Activated CD4-positive, alpha-beta memory T cell treated with anti-CD3 and anti-CD28 coated beads for 36 hours (primary cell): ENCODE measurements at regions not wholly inside any gene's neighbourhood (a gene's known extent, or its start where the extent isn't known, plus 50 kb on each side); places are given as distances from the start of the nearest gene placed in this dataset.

Experiments
- CTCF ChIA-PET: fragments of 350-600 bp; sonication (Branson Sonifier 250); formaldehyde crosslinking; loops from one replicate; lab custom pipeline; 2021; ENCODE audit warnings: antibody characterized with exemption, inconsistent platforms; lab: Charles Lee
- POLR2A ChIA-PET: fragments of 350-600 bp; sonication (Branson Sonifier 250); formaldehyde crosslinking; loops from one replicate; lab custom pipeline; 2021; ENCODE audit warnings: antibody characterized with exemption; lab: Charles Lee
- DNase-seq: peaks from one replicate; pipeline ENCODE4 v3.0.0-alpha.2; 2020
- H3K27ac Mint-ChIP-seq: one replicate; pipeline ENCODE4 v1.8.0; 2021; ENCODE audit warnings: mixed read lengths
- H3K27me3 Mint-ChIP-seq: one replicate; pipeline ENCODE4 v1.8.0; 2021; ENCODE audit warnings: mixed read lengths
- H3K36me3 Mint-ChIP-seq: one replicate; pipeline ENCODE4 v1.8.0; 2021; ENCODE audit warnings: mixed read lengths
- H3K4me1 Mint-ChIP-seq: one replicate; pipeline ENCODE4 v1.8.0; 2021; ENCODE audit warnings: low read depth, mixed read lengths
- H3K4me3 Mint-ChIP-seq: one replicate; pipeline ENCODE4 v1.8.0; 2021; ENCODE audit warnings: mild to moderate bottlenecking, mixed read lengths
- H3K9me3 Mint-ChIP-seq: one replicate; pipeline ENCODE4 v1.8.0; 2021; ENCODE audit warnings: mixed read lengths
- intact Hi-C: fragments of 100-400 bp; cut with micrococcal nuclease; formaldehyde crosslinking; loops from one replicate; pipeline ENCODE4 v1.15.1; 2023

- ChIA-PET CTCF (interaction anchor here (2.2 kb wide), 1 partner anchor 18 kb away, joined by 5 read pairs; no protein-coding TSS in a partner anchor), POLR2A (interaction anchor here (0.8 to 6.1 kb wide), 6 partner anchors 21 to 144 kb away, joined by 3 to 63 read pairs (median 3); partner anchors contain the start of gene ID2)
- Mint-ChIP-seq H3K36me3 (peaks cover 2% of the 10 kb centered on the region), H3K4me3 (no peak overlapping the region), H3K27me3 (no peaks in the 10 kb centered on the region), H3K4me1 (peaks cover 64% of the 10 kb centered on the region), H3K9me3 (no peaks in the 10 kb centered on the region), H3K27ac (no peak overlapping the region)
- intact Hi-C loops = no loop called here
- DNase-seq = no peak
Observed at GRCh38 chr2:8538531-8538930, 143.3 kb upstream of the ID2 start.

- Mint-ChIP-seq H3K4me3 (no peak overlapping the region), H3K4me1 (peaks cover 70% of the 10 kb centered on the region), H3K27ac (no peak overlapping the region), H3K27me3 (no peaks in the 10 kb centered on the region), H3K36me3 (peaks cover 2% of the 10 kb centered on the region), H3K9me3 (no peaks in the 10 kb centered on the region)
- intact Hi-C loops = no loop called here
- ChIA-PET POLR2A (interaction anchor here (0.9 to 6.1 kb wide), 3 partner anchors 22 to 143 kb away, joined by 3 to 63 read pairs (median 4); no protein-coding TSS in a partner anchor), CTCF (interaction anchor here (0.9 to 1.1 kb wide), 2 partner anchors 19 to 61 kb away, joined by 3 read pairs; no protein-coding TSS in a partner anchor)
- no peak for DNase-seq
Observed at GRCh38 chr2:8538931-8539621, 142.8 kb upstream of the ID2 start.

GRCh38 chr2:8539743-8540551 is 141.9 kb upstream of the ID2 start:
- DNase-seq = peak; percentile 34
- no peak overlapping the region for H3K4me3 Mint-ChIP-seq
- H3K27me3 Mint-ChIP-seq = no peaks in the 10 kb centered on the region
- intact Hi-C loops = loop anchor here (5.0 kb wide), 3 partner anchors 768 to 1103 kb away; no protein-coding TSS in a partner anchor
- H3K9me3 Mint-ChIP-seq = no peaks in the 10 kb centered on the region
- H3K27ac Mint-ChIP-seq = peak overlapping the region; percentile 100
- peaks cover 2% of the 10 kb centered on the region for H3K36me3 Mint-ChIP-seq
- H3K4me1 Mint-ChIP-seq = peaks cover 78% of the 10 kb centered on the region
- ChIA-PET CTCF (interaction anchor here (0.9 to 1.1 kb wide), 2 partner anchors 20 to 62 kb away, joined by 3 read pairs; no protein-coding TSS in a partner anchor), POLR2A (interaction anchor here (1.3 to 6.1 kb wide), 3 partner anchors 23 to 141 kb away, joined by 3 to 63 read pairs (median 7); partner anchors contain the start of gene ID2)

- H3K36me3 Mint-ChIP-seq = peaks cover 2% of the 10 kb centered on the region
- H3K27ac Mint-ChIP-seq = peak overlapping the region; percentile 100
- intact Hi-C loops = loop anchor here (5.0 kb wide), 3 partner anchors 768 to 1103 kb away; no protein-coding TSS in a partner anchor
- no peak overlapping the region for H3K4me3 Mint-ChIP-seq
- no peaks in the 10 kb centered on the region for H3K9me3 Mint-ChIP-seq
- H3K27me3 Mint-ChIP-seq = no peaks in the 10 kb centered on the region
- DNase-seq = no peak
- peaks cover 82% of the 10 kb centered on the region for H3K4me1 Mint-ChIP-seq
- POLR2A ChIA-PET = interaction anchor here (1.3 to 6.1 kb wide), 4 partner anchors 20 to 141 kb away, joined by 3 to 63 read pairs (median 27); partner anchors contain the start of gene ID2
- CTCF ChIA-PET = interaction anchor here (1.1 kb wide), 1 partner anchor 63 kb away, joined by 3 read pairs; no protein-coding TSS in a partner anchor
Observed at GRCh38 chr2:8540552-8541055, 141.3 kb upstream of the ID2 start.

- peaks cover 80% of the 10 kb centered on the region for H3K4me1 Mint-ChIP-seq
- no peaks in the 10 kb centered on the region for H3K27me3 Mint-ChIP-seq
- peak; percentile 53 for DNase-seq
- CTCF ChIA-PET = no interaction called here
- POLR2A ChIA-PET = interaction anchor here (1.1 to 4.9 kb wide), 6 partner anchors 21 to 143 kb away, joined by 3 to 105 read pairs (median 27); partner anchors contain the start of gene ID2
- peaks cover 2% of the 10 kb centered on the region for H3K36me3 Mint-ChIP-seq
- H3K9me3 Mint-ChIP-seq = no peaks in the 10 kb centered on the region
- peak overlapping the region; percentile 100 for H3K27ac Mint-ChIP-seq
- intact Hi-C loops = loop anchor here (5.0 kb wide), 3 partner anchors 769 to 1104 kb away; no protein-coding TSS in a partner anchor
- peak overlapping the region; percentile 59 for H3K4me3 Mint-ChIP-seq
Observed at GRCh38 chr2:8541223-8541622, 140.6 kb upstream of the ID2 start.

DNA sequence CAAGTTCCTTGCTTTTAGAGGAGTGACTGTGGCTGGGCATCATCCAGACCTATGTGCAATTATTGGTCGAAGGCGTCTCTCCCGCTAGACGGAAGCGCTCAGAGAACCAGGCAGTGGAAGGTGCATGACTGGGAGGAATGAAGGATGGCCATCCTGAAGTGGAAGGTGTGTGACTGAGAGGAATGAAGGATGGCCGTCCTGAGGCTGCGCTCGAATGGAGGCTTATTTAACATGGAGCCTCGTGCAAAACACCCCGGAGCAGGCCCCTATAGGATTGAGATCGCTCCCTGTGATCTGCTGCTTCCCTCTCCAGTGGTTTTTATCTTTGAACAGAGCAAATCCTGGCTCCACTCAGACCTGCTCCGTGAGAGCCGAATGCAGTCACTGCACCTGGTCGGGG is 140.2 kb upstream of the ID2 start:
- POLR2A ChIA-PET = interaction anchor here (1.1 to 4.9 kb wide), 9 partner anchors 16 to 143 kb away, joined by 5 to 124 read pairs (median 32); partner anchors contain the start of gene ID2
- peaks cover 2% of the 10 kb centered on the region for H3K36me3 Mint-ChIP-seq
- intact Hi-C loops = loop anchor here (2.0 to 5.0 kb wide), 7 partner anchors 35 to 1104 kb away; no protein-coding TSS in a partner anchor
- H3K9me3 Mint-ChIP-seq = no peaks in the 10 kb centered on the region
- no peak for DNase-seq
- CTCF ChIA-PET = interaction anchor here (2.2 kb wide), 1 partner anchor 132 kb away, joined by 8 read pairs; no protein-coding TSS in a partner anchor
- peak overlapping the region; percentile 59 for H3K4me3 Mint-ChIP-seq
- H3K27me3 Mint-ChIP-seq = no peaks in the 10 kb centered on the region
- peak overlapping the region; percentile 100 for H3K27ac Mint-ChIP-seq
- H3K4me1 Mint-ChIP-seq = peaks cover 80% of the 10 kb centered on the region

GRCh38 chr2:8542381-8543059 is 139.3 kb upstream of the ID2 start:
- H3K27ac Mint-ChIP-seq = peak overlapping the region; percentile 100
- H3K27me3 Mint-ChIP-seq = no peaks in the 10 kb centered on the region
- intact Hi-C loops = loop anchor here (1.0 to 5.0 kb wide), 20 partner anchors 21 to 1105 kb away; no protein-coding TSS in a partner anchor
- DNase-seq = no peak
- peaks cover 84% of the 10 kb centered on the region for H3K4me1 Mint-ChIP-seq
- CTCF ChIA-PET = interaction anchor here (1.6 to 4.3 kb wide), 8 partner anchors 21 to 138 kb away, joined by 6 to 38 read pairs (median 10); partner anchors contain the start of gene ID2
- peak overlapping the region; percentile 59 for H3K4me3 Mint-ChIP-seq
- peaks cover 2% of the 10 kb centered on the region for H3K36me3 Mint-ChIP-seq
- POLR2A ChIA-PET = interaction anchor here (1.1 to 4.9 kb wide), 21 partner anchors 10 to 717 kb away, joined by 3 to 124 read pairs (median 9); partner anchors contain the start of gene ID2
- no peaks in the 10 kb centered on the region for H3K9me3 Mint-ChIP-seq

- intact Hi-C loops = loop anchor here (1.0 to 5.0 kb wide), 20 partner anchors 22 to 1106 kb away; no protein-coding TSS in a partner anchor
- no peak for DNase-seq
- Mint-ChIP-seq H3K9me3 (no peaks in the 10 kb centered on the region), H3K4me3 (peak overlapping the region; percentile 59), H3K27ac (peak overlapping the region; percentile 100), H3K36me3 (peaks cover 2% of the 10 kb centered on the region), H3K4me1 (peaks cover 84% of the 10 kb centered on the region), H3K27me3 (no peaks in the 10 kb centered on the region)
- POLR2A ChIA-PET = interaction anchor here (1.1 to 4.9 kb wide), 21 partner anchors 10 to 717 kb away, joined by 3 to 124 read pairs (median 12); partner anchors contain the start of gene ID2
- CTCF ChIA-PET = interaction anchor here (0.6 to 4.3 kb wide), 11 partner anchors 21 to 388 kb away, joined by 3 to 38 read pairs (median 9); partner anchors contain the start of gene ID2
Observed at GRCh38 chr2:8543060-8543382, 138.8 kb upstream of the ID2 start.

DNA sequence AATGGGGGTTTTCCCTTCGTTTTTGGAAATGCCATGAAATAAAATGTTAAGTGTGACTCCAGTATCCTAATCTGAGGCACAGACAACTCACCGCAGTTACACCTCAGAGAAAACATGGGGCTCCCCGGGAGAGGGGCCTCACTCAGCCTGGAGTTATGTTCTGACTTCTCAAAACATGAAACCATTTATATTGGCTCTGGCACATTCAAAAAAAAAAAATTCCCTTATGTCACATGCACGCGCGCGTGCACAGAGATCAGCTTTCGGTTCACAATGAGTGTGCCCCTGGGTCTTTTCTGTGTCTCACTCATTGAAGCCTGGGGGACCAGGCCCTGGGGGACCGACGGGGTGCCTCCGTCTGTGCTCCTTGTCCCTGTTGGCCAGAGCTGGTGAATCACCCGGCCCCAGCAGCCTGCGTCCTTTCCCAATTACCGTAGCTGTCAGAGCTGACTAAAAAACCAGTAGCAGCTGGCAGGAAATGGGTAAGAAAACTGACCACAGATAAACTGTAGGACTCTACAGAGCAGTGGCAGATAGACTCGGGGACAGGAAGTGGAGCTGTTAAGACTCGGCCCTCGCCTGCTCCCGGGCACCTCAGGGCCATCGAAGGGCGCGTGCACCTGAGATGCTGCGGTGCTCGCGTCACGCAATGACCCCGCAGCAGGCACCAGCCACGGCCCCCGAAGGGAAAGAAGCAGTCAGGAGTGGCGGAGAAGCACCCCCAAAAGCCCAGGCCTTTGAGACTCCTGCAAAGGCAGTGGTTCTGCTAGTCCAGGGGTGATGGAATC is 138.3 kb upstream of the ID2 start:
- Mint-ChIP-seq H3K4me1 (peaks cover 81% of the 10 kb centered on the region), H3K9me3 (no peaks in the 10 kb centered on the region), H3K27me3 (no peaks in the 10 kb centered on the region), H3K27ac (peak overlapping the region; percentile 100), H3K4me3 (peak overlapping the region; percentile 51), H3K36me3 (peaks cover 2% of the 10 kb centered on the region)
- CTCF ChIA-PET = interaction anchor here (0.6 to 4.3 kb wide), 15 partner anchors 22 to 872 kb away, joined by 3 to 38 read pairs (median 6); partner anchors contain the start of gene ID2
- intact Hi-C loops = loop anchor here (1.0 to 5.0 kb wide), 20 partner anchors 22 to 1106 kb away; no protein-coding TSS in a partner anchor
- POLR2A ChIA-PET = interaction anchor here (0.6 to 4.9 kb wide), 26 partner anchors 11 to 718 kb away, joined by 3 to 124 read pairs (median 7); partner anchors contain the start of gene ID2
- DNase-seq = peak; percentile 94
